Body of pancreas (tissue), 4 donors: ENCODE measurements at regions not wholly inside any gene's neighbourhood (a gene's known extent, or its start where the extent isn't known, plus 50 kb on each side); places are given as distances from the start of the nearest gene placed in this dataset.

Experiments used
- POLR2A ChIP-seq, 3 donors: fragments of 450-650 bp; IDR thresholded peaks; one replicate each; pipeline ENCODE4 v1.6.1; 2016; ENCODE audit warnings: antibody characterized with exemption in 3 of 3, mild to moderate bottlenecking in 2 of 3
- TF ChIP-seq, protein P1 (sequence below), 7 experiments: fragments of 450-650 bp in 4 of 7; fragments of 200-600 bp in 3 of 7; sonication (generic) in 3 of 7; IDR thresholded peaks; one replicate each; pipeline ENCODE4 v1.5.1; 2016 to 2019; ENCODE audit warnings: antibody characterized with exemption in 7 of 7

GRCh38 chr14:44271006-44271405, 236.1 kb downstream of the FSCB start:
- TF ChIP-seq, protein P1, sequence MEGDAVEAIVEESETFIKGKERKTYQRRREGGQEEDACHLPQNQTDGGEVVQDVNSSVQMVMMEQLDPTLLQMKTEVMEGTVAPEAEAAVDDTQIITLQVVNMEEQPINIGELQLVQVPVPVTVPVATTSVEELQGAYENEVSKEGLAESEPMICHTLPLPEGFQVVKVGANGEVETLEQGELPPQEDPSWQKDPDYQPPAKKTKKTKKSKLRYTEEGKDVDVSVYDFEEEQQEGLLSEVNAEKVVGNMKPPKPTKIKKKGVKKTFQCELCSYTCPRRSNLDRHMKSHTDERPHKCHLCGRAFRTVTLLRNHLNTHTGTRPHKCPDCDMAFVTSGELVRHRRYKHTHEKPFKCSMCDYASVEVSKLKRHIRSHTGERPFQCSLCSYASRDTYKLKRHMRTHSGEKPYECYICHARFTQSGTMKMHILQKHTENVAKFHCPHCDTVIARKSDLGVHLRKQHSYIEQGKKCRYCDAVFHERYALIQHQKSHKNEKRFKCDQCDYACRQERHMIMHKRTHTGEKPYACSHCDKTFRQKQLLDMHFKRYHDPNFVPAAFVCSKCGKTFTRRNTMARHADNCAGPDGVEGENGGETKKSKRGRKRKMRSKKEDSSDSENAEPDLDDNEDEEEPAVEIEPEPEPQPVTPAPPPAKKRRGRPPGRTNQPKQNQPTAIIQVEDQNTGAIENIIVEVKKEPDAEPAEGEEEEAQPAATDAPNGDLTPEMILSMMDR (IDR thresholded peaks at IDR 0.05), result no peak
- no peak for TF ChIP-seq POLR2A (IDR thresholded peaks at IDR 0.05)
